Ovary (tissue), 7 donors: ENCODE measurements at regions not wholly inside any gene's neighbourhood (a gene's known extent, or its start where the extent isn't known, plus 50 kb on each side); places are given as distances from the start of the nearest gene placed in this dataset.

ENCODE experiments used
- DNase-seq, 5 donors: peaks; one replicate each; pipeline ENCODE4 v3.0.0-alpha.2; 2019 to 2020
- H3K27ac ChIP-seq, 2 donors: fragments of 200-600 bp; one replicate each; pipeline versions ENCODE4 v1.5.1 to v1.8.0; 2019 to 2022
- H3K27me3 ChIP-seq: fragments of 200-600 bp; one replicate; pipeline ENCODE4 v1.8.0; 2022
- H3K36me3 ChIP-seq: fragments of 200-600 bp; sonication (generic); one replicate; pipeline ENCODE4 v1.5.1; 2019
- H3K4me1 ChIP-seq: one replicate; pipeline ENCODE4 v1.8.1; 2013; ENCODE audit warnings: mild to moderate bottlenecking, moderate library complexity; ENCODE audit not compliant: insufficient read depth
- H3K4me3 ChIP-seq: fragments of 200-600 bp; sonication (generic); one replicate; pipeline ENCODE4 v1.5.1; 2017
- H3K9me3 ChIP-seq, 2 donors: fragments of 200-600 bp in 1 of 2; sonication (generic) in 1 of 2; one replicate each; pipeline versions ENCODE4 v1.5.1 to v1.8.1; 2013 to 2019; ENCODE audit warnings: mild to moderate bottlenecking in 1 of 2, moderate library complexity in 1 of 2
- EP300 ChIP-seq: sonication (generic); formaldehyde crosslinking; IDR thresholded peaks from one replicate; pipeline ENCODE4 v1.6.1; 2017; ENCODE audit warnings: antibody characterized with exemption
- POLR2A ChIP-seq: fragments of 450-650 bp; IDR thresholded peaks from one replicate; pipeline ENCODE4 v1.6.1; 2017; ENCODE audit warnings: antibody characterized with exemption, mild to moderate bottlenecking, moderate library complexity
- WGBS, 3 donors: extraction: QIAGEN DNeasy Blood & Tissue Kit in 1 of 3; methylation state at CpG; one replicate each; pipeline versions ENCODE4 v1.1.5 to v1.1.7; 2013 to 2017; 5-methylcytosine and 5-hydroxymethylcytosine counted together
- intact Hi-C, 4 donors: fragments of 100-400 bp; cut with DNase I; formaldehyde crosslinking; loops; one replicate each; pipeline versions ENCODE4 v1.11.0 to v1.15.1; 2022 to 2023
- TF ChIP-seq, protein P1 (sequence below), 3 donors: fragments of 450-650 bp in 2 of 3; fragments of 200-600 bp in 1 of 3; IDR thresholded peaks; one replicate each; pipeline versions ENCODE4 v1.5.1 to v1.8.0; 2016 to 2022; ENCODE audit warnings: antibody characterized with exemption in 3 of 3, mild to moderate bottlenecking in 1 of 3
- donor health status: DM: no; HTN: no; CAD: no; lungs with moderate emphysema.
- donor health status: DM: no; HTN: no; CAD: no.
- donor health status: Bipolar disorder and iron deficiency.
- donor health status: DM: no; HTN: no; CAD: no.
- donor health status: DM: yes; HTN: yes; CAD: no.

DNA sequence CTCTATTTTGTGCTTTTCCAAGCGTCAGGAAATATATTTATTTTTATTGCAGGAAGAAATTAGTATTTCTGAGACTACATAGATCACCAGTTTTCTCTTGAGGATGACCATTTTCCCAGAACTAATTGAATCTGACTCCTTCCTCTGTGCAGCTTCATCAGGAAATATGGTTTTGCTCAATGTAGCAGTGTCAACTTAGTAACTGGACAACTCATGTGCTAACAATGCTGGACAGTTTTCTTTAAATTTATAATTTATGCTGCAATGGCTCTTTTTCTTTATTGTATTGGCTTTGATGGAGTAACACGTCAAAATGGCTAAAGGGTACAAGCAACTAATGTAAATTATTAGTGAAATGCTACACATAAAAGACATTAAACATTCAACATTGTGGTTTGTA lies 531.5 kb downstream of the ANKRD50 start:
- no peak for DNase-seq
- Histone ChIP-seq H3K4me3 (no peak overlapping the region), H3K9me3 (no peaks in the 10 kb centered on the region), H3K4me1 (no peaks in the 10 kb centered on the region), H3K36me3 (no peaks in the 10 kb centered on the region), H3K27ac (no peak overlapping the region), H3K27me3 (no peaks in the 10 kb centered on the region)
- TF ChIP-seq, protein P1, sequence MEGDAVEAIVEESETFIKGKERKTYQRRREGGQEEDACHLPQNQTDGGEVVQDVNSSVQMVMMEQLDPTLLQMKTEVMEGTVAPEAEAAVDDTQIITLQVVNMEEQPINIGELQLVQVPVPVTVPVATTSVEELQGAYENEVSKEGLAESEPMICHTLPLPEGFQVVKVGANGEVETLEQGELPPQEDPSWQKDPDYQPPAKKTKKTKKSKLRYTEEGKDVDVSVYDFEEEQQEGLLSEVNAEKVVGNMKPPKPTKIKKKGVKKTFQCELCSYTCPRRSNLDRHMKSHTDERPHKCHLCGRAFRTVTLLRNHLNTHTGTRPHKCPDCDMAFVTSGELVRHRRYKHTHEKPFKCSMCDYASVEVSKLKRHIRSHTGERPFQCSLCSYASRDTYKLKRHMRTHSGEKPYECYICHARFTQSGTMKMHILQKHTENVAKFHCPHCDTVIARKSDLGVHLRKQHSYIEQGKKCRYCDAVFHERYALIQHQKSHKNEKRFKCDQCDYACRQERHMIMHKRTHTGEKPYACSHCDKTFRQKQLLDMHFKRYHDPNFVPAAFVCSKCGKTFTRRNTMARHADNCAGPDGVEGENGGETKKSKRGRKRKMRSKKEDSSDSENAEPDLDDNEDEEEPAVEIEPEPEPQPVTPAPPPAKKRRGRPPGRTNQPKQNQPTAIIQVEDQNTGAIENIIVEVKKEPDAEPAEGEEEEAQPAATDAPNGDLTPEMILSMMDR (IDR thresholded peaks at IDR 0.05) = no peak
- TF ChIP-seq EP300 (no peak), POLR2A (no peak)
- intact Hi-C loops = no loop called here
- WGBS, 3 donors = 66 to 77% (median 74%) methylated on average over 2 of the region's 2 CpGs

DNA sequence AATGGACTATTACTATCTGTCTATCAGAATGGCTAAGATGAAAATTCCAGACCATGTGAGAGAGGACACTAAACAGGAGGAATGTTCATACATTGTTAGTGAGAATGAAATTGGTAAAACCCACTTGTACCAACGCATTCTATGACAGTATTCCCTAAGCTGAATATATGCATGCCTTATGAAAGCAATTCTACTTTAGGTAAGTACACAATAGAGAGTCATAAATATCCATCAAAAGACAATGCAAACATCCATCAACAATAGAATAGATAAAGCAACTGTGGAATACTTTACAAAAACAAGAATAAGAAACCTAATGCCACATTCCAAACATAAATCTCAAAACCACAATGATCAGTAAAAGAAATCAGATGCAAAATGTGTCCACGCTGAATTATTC lies 529.3 kb downstream of the ANKRD50 start:
- H3K27me3 ChIP-seq = no peaks in the 10 kb centered on the region
- DNase-seq = no peak
- no peak overlapping the region for H3K27ac ChIP-seq
- no peaks in the 10 kb centered on the region for H3K4me1 ChIP-seq
- TF ChIP-seq POLR2A = no peak
- TF ChIP-seq EP300 = no peak
- TF ChIP-seq, protein P1 (IDR thresholded peaks at IDR 0.05) = no peak
- H3K36me3 ChIP-seq = no peaks in the 10 kb centered on the region
- intact Hi-C loops = no loop called here
- H3K9me3 ChIP-seq = no peaks in the 10 kb centered on the region
- no peak overlapping the region for H3K4me3 ChIP-seq
- 94 to 97% (median 97%) methylated on average over 2 of the region's 2 CpGs for WGBS, 3 donors

DNA sequence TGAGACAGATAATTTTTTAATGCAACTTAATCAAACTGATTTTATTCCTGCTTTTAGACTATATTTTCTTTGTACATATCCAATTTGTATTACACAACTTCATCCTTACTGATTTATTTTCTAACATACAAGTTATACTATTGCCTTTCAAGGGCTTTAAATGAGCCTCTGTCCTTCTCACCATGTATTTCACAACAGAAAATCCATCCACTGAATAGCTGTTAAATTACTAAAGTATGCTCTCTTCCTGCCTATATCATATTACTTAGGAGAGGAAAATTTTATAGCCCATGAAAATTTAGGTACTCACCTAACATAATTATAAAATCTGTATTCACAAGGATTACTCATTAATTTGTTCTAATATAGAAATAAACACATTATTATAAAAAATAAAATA lies 528.6 kb downstream of the ANKRD50 start:
- TF ChIP-seq POLR2A = no peak
- TF ChIP-seq EP300 = no peak
- TF ChIP-seq, protein P1 (IDR thresholded peaks at IDR 0.05) = no peak
- no peak overlapping the region for H3K4me3 ChIP-seq
- no peaks in the 10 kb centered on the region for H3K9me3 ChIP-seq
- intact Hi-C loops = no loop called here
- H3K36me3 ChIP-seq = no peaks in the 10 kb centered on the region
- no peaks in the 10 kb centered on the region for H3K27me3 ChIP-seq
- DNase-seq = no peak
- no peaks in the 10 kb centered on the region for H3K4me1 ChIP-seq
- no peak overlapping the region for H3K27ac ChIP-seq

DNA sequence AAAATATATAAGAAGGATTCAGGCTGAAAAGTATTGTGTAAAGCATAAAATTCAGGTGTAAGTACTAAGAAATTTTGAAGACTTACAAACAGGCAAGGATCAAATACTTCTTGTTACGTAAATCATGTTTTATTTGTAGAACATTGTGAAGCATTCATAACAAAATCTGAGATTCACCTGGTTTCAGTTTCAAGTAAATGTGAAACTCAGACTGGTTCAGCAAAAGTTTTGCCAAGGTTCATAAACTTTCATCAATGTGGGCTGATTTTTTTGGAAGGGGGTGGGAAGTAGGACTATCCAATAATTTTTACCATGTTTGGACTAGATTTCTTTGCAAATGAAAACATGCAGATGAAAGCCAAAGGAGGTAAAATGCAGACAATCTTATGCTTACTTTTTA lies 527.7 kb downstream of the ANKRD50 start:
- no peaks in the 10 kb centered on the region for H3K4me1 ChIP-seq
- WGBS, 3 donors = 66 to 69% (median 67%) methylated on average over 1 of the region's 1 CpG
- no peaks in the 10 kb centered on the region for H3K36me3 ChIP-seq
- no peak overlapping the region for H3K4me3 ChIP-seq
- no peak overlapping the region for H3K27ac ChIP-seq
- H3K27me3 ChIP-seq = no peaks in the 10 kb centered on the region
- no peaks in the 10 kb centered on the region for H3K9me3 ChIP-seq
- intact Hi-C loops = no loop called here
- DNase-seq = no peak
- TF ChIP-seq POLR2A = no peak
- TF ChIP-seq, protein P1 (IDR thresholded peaks at IDR 0.05) = no peak
- no peak for TF ChIP-seq EP300

DNA sequence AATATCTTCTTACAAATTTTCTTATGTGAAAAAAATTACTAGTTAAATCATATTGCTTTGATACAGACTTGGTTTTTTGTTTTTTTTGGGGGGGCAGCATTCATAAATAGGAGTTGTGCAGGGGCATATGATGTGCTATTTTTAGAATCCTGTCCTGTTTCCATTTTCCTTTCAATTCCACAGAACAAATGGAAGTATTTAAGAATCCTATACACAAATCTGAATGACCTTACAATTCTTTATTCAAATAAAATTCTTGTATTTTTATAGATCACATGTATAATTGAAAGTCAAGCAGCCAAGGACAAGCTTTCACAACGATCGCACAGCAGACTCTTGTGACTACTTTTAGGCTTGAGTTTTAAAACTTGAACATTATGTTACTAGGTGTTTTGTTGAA lies 523.9 kb downstream of the ANKRD50 start:
- Histone ChIP-seq H3K27ac (no peak overlapping the region), H3K9me3 (no peaks in the 10 kb centered on the region), H3K4me1 (no peaks in the 10 kb centered on the region), H3K4me3 (no peak overlapping the region), H3K36me3 (no peaks in the 10 kb centered on the region), H3K27me3 (no peaks in the 10 kb centered on the region)
- 53 to 69% (median 61%) methylated on average over 2 of the region's 2 CpGs for WGBS, 3 donors
- TF ChIP-seq EP300 (no peak), POLR2A (no peak)
- TF ChIP-seq, protein P1 (IDR thresholded peaks at IDR 0.05) = no peak
- DNase-seq = no peak
- intact Hi-C loops = no loop called here
